T-helper 17 cell (primary cell): ENCODE measurements at regions not wholly inside any gene's neighbourhood (a gene's known extent, or its start where the extent isn't known, plus 50 kb on each side); places are given as distances from the start of the nearest gene placed in this dataset.
"Not testable (repeated sequence)": the region's sequence is repeated elsewhere in the genome, so short reads cannot be mapped to it uniquely, and the experiment has no call there.

ENCODE experiments used
- ATAC-seq: fragments of 150-1000 bp; cut with Tn5 transposase; 2 replicates; pipeline ENCODE4 v1.10.0; 2021; ENCODE audit warnings: mild to moderate bottlenecking, moderate library complexity
- DNase-seq, 3 donors: peaks; one replicate each; pipeline versions ENCODE4 v3.0.0 to v3.0.0-alpha.2; 2020 to 2021
- H3K9me3 ChIP-seq: one replicate; pipeline ENCODE4 v1.7.0; 2013; ENCODE audit warnings: low read length, mild to moderate bottlenecking; ENCODE audit not compliant: control insufficient read depth, poor library complexity, severe bottlenecking
- H3K27ac Mint-ChIP-seq: one replicate; pipeline ENCODE4 v1.8.0; 2022; ENCODE audit warnings: mild to moderate bottlenecking, moderate library complexity, mixed read lengths
- H3K27me3 Mint-ChIP-seq: one replicate; pipeline ENCODE4 v1.8.0; 2022; ENCODE audit warnings: mixed read lengths
- H3K36me3 Mint-ChIP-seq: one replicate; pipeline ENCODE4 v1.8.0; 2022; ENCODE audit warnings: low read depth, mixed read lengths
- H3K4me1 Mint-ChIP-seq: one replicate; pipeline ENCODE4 v1.8.0; 2022; ENCODE audit warnings: mild to moderate bottlenecking, mixed read lengths
- H3K4me3 Mint-ChIP-seq: one replicate; pipeline ENCODE4 v1.8.0; 2022; ENCODE audit warnings: mild to moderate bottlenecking, moderate library complexity, mixed read lengths

DNA sequence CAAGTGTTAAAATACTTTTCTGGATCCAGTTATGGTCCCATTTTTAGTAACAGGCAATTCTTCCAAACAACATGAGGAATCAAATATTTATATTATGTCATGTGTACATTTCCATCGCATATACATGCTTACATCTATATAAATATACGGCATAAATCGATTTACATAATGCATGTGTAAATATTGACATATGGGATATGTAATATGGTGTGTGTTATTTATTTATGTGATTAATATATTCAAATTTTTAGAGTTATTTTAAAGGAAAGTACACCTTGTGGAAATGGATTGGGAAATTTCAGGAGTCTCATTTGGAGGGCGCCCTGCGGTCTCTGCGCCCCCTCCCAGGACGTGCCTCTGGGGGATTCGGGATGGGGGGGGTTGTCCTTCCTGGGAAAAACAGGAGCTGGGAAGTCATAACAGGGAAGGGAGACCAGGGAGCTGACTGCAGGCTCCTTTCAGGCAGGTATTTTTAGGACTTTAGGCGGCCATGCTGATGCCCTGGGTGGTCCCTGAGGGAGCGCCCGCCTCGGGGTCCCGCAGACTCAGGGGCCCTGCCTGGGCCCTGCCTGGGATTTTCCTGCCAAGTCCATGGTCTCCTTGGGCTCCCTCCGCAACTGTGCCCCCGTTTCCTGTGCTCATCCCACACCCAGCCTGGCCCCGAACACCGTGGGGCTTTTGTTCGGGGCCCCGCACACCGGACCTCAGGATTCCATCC is 82.7 kb upstream of the SFSWAP start:
- no peaks in the 10 kb centered on the region for H3K27me3 Mint-ChIP-seq

DNA sequence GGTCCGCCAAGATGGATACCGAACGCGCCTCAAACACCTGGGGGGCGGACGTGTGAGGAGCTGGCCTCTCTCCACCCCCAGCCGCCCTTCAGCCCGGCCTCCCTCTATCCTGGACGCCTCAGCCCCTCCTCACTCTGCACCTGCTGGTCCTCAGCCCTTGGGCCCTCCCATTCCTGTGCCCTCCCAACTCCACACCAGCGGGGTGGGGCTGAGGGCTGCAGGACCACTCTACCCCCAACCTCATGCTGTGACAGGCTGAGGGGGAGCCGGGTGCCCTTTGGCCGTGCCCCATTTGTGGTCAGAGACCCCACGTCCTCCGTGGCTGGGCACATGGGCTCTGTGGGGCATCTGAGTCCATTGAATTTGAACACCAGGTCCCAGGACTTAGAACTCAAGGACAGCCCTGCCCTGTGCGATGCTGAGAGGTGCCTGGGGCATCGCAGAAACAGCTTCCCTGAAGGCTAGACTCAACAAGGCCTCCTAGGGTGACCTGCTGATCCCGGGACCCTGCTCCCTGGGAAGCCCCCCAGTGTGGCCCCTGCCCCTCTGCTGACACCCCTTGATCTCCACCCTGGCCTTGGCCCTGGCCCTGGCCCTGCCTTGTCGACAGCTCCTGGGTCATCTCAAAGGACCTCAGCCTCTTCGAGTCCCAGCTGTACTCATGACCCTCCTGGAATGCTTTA is 82.0 kb upstream of the SFSWAP start:
- DNase-seq (no peak), ATAC-seq (no peak)
- Mint-ChIP-seq H3K4me1 (peaks cover 6% of the 10 kb centered on the region), H3K36me3 (no peaks in the 10 kb centered on the region), H3K27me3 (no peaks in the 10 kb centered on the region), H3K27ac (peak overlapping the region; percentile 8), H3K4me3 (peak overlapping the region; percentile 63)
- no peaks in the 10 kb centered on the region for H3K9me3 ChIP-seq

More for the DNA sequence above, 82.7 kb upstream of the SFSWAP start:
- Mint-ChIP-seq H3K27ac (peak overlapping the region; percentile 65), H3K4me1 (peaks cover 6% of the 10 kb centered on the region), H3K4me3 (peak overlapping the region; percentile 63), H3K36me3 (no peaks in the 10 kb centered on the region)
- no peaks in the 10 kb centered on the region for H3K9me3 ChIP-seq
- ATAC-seq: no peak
- DNase-seq: no peak

DNA sequence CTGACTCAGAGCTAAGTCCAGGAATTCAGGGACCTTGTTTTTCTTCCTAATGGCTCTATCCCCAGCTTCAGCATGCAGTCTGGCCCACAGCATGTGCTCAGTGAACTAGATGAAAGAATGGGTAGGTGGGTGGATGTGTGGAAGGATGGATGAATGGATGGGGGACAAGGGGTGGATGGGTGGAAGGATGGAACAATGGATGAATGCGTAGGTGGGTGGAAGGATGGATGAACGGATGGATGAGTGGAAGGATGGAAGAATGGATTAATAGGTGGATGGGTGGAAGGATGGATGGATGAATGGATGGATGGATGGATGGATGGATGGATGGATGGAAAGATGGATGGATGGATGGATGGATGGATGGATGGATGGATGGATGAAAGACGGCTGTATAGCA is 79.7 kb upstream of the SFSWAP start:
- Mint-ChIP-seq H3K27ac (no peak overlapping the region), H3K4me1 (peaks cover 4% of the 10 kb centered on the region), H3K36me3 (peaks cover 5% of the 10 kb centered on the region), H3K4me3 (no peak overlapping the region), H3K27me3 (peaks cover 4% of the 10 kb centered on the region)
- no peak for DNase-seq
- no peaks in the 10 kb centered on the region for H3K9me3 ChIP-seq
- ATAC-seq: no peak

DNA sequence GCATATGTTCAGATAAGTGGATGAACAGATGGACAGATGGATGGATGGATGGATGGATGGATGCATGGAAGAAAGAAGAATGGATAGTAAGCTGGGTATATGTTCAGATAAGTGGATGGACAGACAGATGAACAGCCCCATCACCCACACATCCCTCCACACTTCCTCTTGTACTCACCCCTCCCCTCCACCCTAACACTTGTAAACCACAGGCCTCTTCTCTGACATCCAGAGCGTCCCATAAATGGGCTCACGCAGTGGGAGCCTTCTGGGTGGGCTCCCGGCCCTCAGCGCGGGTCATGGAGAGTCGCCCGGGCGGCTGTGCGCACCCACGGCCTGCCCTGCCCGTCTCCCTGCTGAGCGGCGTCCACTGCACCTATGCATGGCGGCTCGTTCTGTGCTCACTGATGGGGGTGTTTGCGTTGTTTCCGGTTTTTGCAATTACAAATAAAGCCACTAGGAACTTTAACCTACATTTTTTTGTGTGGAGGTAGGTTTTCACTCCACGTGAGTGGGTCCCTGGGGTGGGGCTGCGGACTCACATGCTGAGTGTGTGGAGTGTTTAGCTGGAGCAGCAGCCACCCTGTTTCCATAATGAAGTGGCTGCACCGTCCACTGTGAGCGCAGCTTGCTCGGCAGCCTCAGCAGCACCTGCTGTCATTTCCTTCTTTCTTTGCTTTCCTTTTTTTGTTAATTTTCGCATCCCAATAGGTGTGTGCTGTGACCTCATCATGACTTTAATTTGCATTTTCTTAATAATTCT is 78.8 kb upstream of the SFSWAP start:
- H3K36me3 Mint-ChIP-seq, ATAC-seq, DNase-seq, H3K27me3 Mint-ChIP-seq, H3K4me1 Mint-ChIP-seq, H3K9me3 ChIP-seq, H3K4me3 Mint-ChIP-seq, H3K27ac Mint-ChIP-seq: not testable (repeated sequence)

DNA sequence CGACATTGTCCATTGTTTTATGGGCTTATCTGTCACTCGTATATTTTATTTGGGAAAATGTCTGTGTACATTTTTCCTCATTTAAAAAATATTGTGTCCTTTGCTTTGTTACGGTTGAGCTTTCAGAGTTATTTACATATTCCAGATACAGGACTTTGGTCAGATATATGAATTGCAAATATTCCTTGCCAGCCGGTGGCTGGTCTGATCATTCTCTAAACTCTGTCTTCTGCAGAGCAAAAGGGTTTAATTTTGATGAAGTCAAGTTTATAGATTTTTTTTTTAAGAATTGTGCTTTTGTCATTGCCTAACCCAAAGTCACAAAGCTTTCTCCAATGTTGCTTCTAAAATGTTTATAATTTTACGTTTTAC is 78.3 kb upstream of the SFSWAP start:
- ATAC-seq: not testable (repeated sequence)

DNA sequence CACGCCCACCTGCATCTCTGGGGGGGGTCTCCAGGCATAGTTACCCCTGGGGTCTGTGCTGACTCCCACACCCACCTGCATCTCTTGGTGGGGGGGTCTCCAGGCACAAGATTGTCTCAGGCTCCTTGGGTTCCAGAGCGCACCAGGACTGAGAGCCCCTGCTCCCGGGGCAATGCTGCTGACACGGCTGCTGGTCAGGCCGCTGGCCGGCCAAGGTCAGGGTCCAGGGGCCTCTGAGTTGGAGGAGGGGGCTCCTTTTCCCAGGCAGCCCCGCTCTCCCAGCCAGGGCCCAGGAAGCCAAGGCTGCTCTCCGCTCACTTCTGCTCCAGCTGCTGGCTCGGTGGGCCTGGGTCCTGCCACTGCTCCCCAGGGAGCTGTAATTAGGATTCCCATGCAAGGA is 77.3 kb upstream of the SFSWAP start:
- H3K9me3 ChIP-seq, H3K36me3 Mint-ChIP-seq, DNase-seq, ATAC-seq, H3K27ac Mint-ChIP-seq, H3K27me3 Mint-ChIP-seq, H3K4me1 Mint-ChIP-seq, H3K4me3 Mint-ChIP-seq: not testable (repeated sequence)

More for the DNA sequence above, 78.3 kb upstream of the SFSWAP start:
- H3K9me3 ChIP-seq, H3K36me3 Mint-ChIP-seq, H3K27ac Mint-ChIP-seq, DNase-seq, H3K27me3 Mint-ChIP-seq, H3K4me3 Mint-ChIP-seq, H3K4me1 Mint-ChIP-seq: not testable (repeated sequence)

DNA sequence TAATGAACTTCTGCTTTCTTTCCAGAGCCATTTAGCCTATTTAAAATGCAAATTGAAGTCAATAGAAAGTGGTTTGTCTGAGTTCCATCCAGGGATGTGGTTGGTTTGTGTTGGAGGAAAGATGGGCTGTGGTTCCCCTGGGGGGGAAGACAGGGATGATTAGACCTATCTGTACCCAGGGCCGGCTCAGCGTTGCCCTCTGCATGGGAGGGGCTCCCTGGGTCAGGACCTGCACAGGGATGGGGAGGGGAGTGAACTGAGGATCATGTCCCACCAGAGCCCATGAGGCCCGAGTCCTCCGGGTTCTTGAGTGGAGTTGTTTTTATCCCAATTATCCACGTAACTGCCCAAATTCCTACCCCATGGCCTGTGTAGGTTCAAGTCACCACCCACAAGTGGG is 76.9 kb upstream of the SFSWAP start:
- no peak overlapping the region for H3K4me3 Mint-ChIP-seq
- no peaks in the 10 kb centered on the region for H3K9me3 ChIP-seq
- peaks cover 8% of the 10 kb centered on the region for H3K36me3 Mint-ChIP-seq
- H3K4me1 Mint-ChIP-seq: peaks cover 3% of the 10 kb centered on the region
- ATAC-seq (no peak), DNase-seq (no peak)
- no peak overlapping the region for H3K27ac Mint-ChIP-seq
- peaks cover 6% of the 10 kb centered on the region for H3K27me3 Mint-ChIP-seq

DNA sequence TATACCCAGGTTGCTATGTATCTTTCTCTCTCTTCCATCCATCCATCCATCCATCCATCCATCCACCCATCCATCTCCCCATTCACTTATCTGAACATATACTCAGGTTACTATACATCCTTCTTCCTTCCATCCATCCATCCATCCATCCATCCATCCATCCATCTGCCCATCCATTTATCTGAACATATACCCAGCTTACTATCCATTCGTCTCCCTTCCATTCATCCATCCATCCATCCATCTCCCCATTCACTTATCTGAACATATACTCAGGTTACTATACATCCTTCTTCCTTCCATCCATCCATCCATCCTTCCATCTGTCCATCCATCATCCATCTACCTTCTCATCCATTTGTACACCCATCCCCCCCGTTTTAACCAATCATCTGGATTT is 75.9 kb upstream of the SFSWAP start:
- not testable (repeated sequence) for H3K4me3 Mint-ChIP-seq, H3K27ac Mint-ChIP-seq, ATAC-seq, H3K4me1 Mint-ChIP-seq, H3K36me3 Mint-ChIP-seq, H3K9me3 ChIP-seq, H3K27me3 Mint-ChIP-seq, DNase-seq

DNA sequence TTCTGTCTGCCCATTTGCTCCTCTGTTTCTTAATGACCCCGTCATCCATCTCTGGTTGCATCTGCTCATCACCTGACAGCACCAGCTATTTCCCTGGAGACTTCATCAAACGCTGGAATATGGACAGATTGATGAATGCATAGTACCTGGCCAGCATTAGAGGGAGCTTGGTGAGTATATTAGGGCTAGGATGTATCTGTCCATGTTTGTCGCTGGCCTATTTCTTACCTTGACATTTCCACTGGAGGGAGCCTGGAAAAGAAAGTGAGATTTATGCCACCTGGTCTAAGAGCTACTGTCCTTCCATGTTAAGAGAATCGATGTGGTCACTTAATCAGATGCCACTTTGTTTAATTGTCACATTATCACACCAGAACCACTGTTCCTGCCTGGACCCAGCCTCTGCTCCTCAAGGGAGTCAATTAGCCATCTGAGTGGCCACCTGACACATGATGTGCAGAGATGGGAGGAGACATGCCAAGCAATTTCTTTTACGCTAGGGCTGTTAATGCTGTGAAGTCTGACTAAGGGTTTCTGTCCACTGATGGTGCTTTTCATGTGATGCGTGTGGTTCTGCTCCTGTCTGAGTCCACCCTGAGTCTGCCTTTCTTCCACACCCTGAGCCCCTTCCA is 75.3 kb upstream of the SFSWAP start:
- DNase-seq: no peak
- H3K4me3 Mint-ChIP-seq: no peak overlapping the region

DNA sequence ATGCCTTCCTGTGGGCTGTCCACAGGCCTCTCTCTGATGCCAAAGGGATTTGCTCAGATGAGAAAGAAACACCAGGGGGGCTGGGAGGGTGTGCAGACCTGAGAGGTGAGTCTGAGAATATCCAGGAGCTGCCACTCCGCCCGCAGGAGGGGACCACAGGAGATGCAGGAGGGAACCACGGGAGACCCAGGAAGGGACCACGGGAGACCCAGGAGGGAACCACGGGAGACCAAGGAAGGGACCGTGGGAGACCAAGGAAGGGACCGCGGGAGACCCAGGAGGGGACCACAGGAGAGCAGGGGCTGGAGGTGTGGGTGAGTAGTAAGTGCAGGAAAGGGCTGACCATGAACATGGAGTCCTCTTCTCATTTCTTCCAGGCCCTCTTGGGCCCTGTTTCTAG is 74.6 kb upstream of the SFSWAP start:
- Mint-ChIP-seq H3K4me3 (no peak overlapping the region), H3K4me1 (peaks cover 3% of the 10 kb centered on the region), H3K27me3 (peaks cover 14% of the 10 kb centered on the region), H3K36me3 (peaks cover 8% of the 10 kb centered on the region), H3K27ac (no peak overlapping the region)
- DNase-seq (no peak), ATAC-seq (no peak)
- no peaks in the 10 kb centered on the region for H3K9me3 ChIP-seq

More for the DNA sequence above, 75.3 kb upstream of the SFSWAP start:
- no peaks in the 10 kb centered on the region for H3K9me3 ChIP-seq
- Mint-ChIP-seq H3K36me3 (peaks cover 8% of the 10 kb centered on the region), H3K27ac (no peak overlapping the region), H3K4me1 (peaks cover 3% of the 10 kb centered on the region), H3K27me3 (peaks cover 14% of the 10 kb centered on the region)
- ATAC-seq: no peak

DNA sequence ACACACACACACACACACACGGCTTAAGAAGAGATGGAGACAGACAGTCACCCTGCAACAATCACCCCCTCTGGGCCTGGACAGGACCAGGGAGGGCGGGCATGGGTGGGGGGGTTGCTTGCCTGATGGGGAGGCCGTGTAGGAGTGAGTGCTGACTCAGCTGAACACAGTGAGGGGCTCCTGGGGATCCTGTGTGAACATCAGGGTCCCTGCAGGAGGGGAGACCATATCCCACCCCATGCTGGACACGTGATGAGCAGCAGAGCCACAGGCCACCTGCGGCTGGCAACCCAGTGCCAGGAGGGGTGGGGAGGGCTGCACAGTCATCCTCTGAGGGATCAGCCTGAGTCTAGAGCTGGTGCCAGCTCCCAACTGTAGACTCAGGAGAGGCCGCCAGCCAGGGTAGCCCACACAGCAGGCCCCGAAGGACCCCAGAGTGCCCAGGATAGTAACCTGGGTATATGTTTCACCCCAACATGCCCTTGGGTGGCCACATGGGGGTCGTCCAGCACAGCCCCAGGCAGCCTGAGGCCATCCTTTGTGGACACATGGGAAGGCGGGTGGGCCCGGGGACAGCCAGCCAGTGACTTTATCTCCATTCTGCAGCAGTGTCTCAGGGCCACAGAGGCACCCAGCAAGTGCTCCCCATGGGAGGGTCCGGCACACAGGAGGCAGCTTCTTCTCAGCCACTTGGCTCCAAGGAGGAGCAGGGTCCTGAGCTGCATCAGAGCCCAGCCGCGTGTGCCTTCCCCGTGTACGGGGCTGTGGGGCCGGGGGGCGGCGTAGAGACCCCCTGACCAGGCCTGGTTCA is 73.7 kb upstream of the SFSWAP start:
- no peak for DNase-seq
- H3K9me3 ChIP-seq: no peaks in the 10 kb centered on the region
- ATAC-seq: no peak

DNA sequence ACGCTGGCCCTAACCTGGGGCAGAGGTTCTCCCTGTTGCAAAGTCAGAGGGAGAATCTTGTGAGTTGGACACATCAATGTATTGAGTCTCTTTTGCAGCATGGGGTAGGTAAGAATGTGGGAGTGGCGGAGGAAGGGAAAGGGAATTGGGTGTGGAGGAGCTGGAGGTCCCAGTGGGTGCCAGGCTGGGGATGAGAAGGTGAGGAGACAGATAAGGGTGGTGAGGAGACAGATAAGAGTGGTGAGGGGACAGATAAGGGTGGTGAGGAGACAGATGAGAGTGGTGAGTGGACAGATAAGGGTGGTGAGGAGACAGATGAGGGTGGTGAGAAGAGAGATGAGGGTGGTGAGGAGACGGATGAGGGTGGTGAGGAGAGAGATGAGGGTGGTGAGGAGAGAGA is 72.9 kb upstream of the SFSWAP start:
- H3K4me1 Mint-ChIP-seq: peaks cover 3% of the 10 kb centered on the region
- DNase-seq (no peak), ATAC-seq (no peak)
- no peaks in the 10 kb centered on the region for H3K9me3 ChIP-seq
- peaks cover 8% of the 10 kb centered on the region for H3K36me3 Mint-ChIP-seq
- H3K27me3 Mint-ChIP-seq: peaks cover 14% of the 10 kb centered on the region
- no peak overlapping the region for H3K27ac Mint-ChIP-seq
- H3K4me3 Mint-ChIP-seq: no peak overlapping the region

More for the DNA sequence above, 73.7 kb upstream of the SFSWAP start:
- H3K27ac Mint-ChIP-seq: no peak overlapping the region
- H3K4me3 Mint-ChIP-seq: no peak overlapping the region
- peaks cover 14% of the 10 kb centered on the region for H3K27me3 Mint-ChIP-seq
- peaks cover 3% of the 10 kb centered on the region for H3K4me1 Mint-ChIP-seq
- H3K36me3 Mint-ChIP-seq: peaks cover 8% of the 10 kb centered on the region
